Omental fat pad (tissue), 3 donors: ENCODE measurements at regions not wholly inside any gene's neighbourhood (a gene's known extent, or its start where the extent isn't known, plus 50 kb on each side); places are given as distances from the start of the nearest gene placed in this dataset.

Experiments
- ATAC-seq: fragments of 150-250 bp; one replicate; pipeline ENCODE4 v1.9.1; 2016; ENCODE audit warnings: mild to moderate bottlenecking, moderate library complexity; ENCODE audit not compliant: low FRiP score
- DNase-seq: peaks from one replicate; pipeline ENCODE4 v3.0.0-alpha.2; 2019; ENCODE audit warnings: low spot score
- CTCF ChIP-seq, 3 donors: fragments of 450-650 bp; IDR thresholded peaks; one replicate each; pipeline ENCODE4 v1.5.1; 2016 to 2017; ENCODE audit warnings: antibody characterized with exemption in 3 of 3, mild to moderate bottlenecking in 3 of 3, moderate library complexity in 2 of 3

- DNase-seq (no peak), ATAC-seq (no peak)
- TF ChIP-seq CTCF (IDR thresholded peaks at IDR 0.05), result no peak
Observed at GRCh38 chr5:66417781-66418180, 178.4 kb upstream of the MAST4 start.

- ATAC-seq, result no peak
- TF ChIP-seq CTCF (IDR thresholded peaks at IDR 0.05), result no peak
- no peak for DNase-seq
Observed at GRCh38 chr5:66423484-66423883, 172.7 kb upstream of the MAST4 start.

GRCh38 chr5:66425842-66426241, 170.4 kb upstream of the MAST4 start:
- TF ChIP-seq CTCF (IDR thresholded peaks at IDR 0.05), result no peak
- DNase-seq (no peak), ATAC-seq (no peak)

- DNase-seq (no peak), ATAC-seq (no peak)
- TF ChIP-seq CTCF (IDR thresholded peaks at IDR 0.05), result no peak
Observed at GRCh38 chr5:66426259-66427138, 169.7 kb upstream of the MAST4 start.

- ATAC-seq, result no peak
- TF ChIP-seq CTCF (IDR thresholded peaks at IDR 0.05), result no peak
- no peak for DNase-seq
Observed at GRCh38 chr5:66427139-66427442, 169.1 kb upstream of the MAST4 start.

GRCh38 chr5:66436721-66437120, 159.5 kb upstream of the MAST4 start:
- ATAC-seq (no peak), DNase-seq (no peak)
- TF ChIP-seq CTCF (IDR thresholded peaks at IDR 0.05), result no peak

GRCh38 chr5:66438087-66438486, 158.1 kb upstream of the MAST4 start:
- ATAC-seq (no peak), DNase-seq (no peak)
- TF ChIP-seq CTCF (IDR thresholded peaks at IDR 0.05), result no peak
